Uterus (tissue), 2 donors: ENCODE measurements at regions not wholly inside any gene's neighbourhood (a gene's known extent, or its start where the extent isn't known, plus 50 kb on each side); places are given as distances from the start of the nearest gene placed in this dataset.

Experiments
- CTCF ChIP-seq, 4 experiments: fragments of 200-600 bp in 2 of 4; fragments of 450-650 bp in 2 of 4; sonication (generic) in 2 of 4; IDR thresholded peaks; one replicate each; pipeline ENCODE4 v1.5.1; 2016 to 2019; ENCODE audit warnings: antibody characterized with exemption in 4 of 4, mild to moderate bottlenecking in 2 of 4, moderate library complexity in 1 of 4
- POLR2A ChIP-seq, 2 donors: fragments of 450-650 bp; IDR thresholded peaks; one replicate each; pipeline ENCODE4 v1.6.1; 2016; ENCODE audit warnings: antibody characterized with exemption in 2 of 2, mild to moderate bottlenecking in 1 of 2, moderate library complexity in 1 of 2

GRCh38 chr10:22152403-22152802 is 65.4 kb downstream of the EBLN1 start:
- TF ChIP-seq CTCF (IDR thresholded peaks at IDR 0.05): no peak
- TF ChIP-seq POLR2A (IDR thresholded peaks at IDR 0.05): no peak
